Stimulated activated naive CD8-positive, alpha-beta T cell treated with anti-CD3 and anti-CD28 coated beads, Interleukin-15, Interleukin-2, amounts not matched to agents 100 ng/mL and 50 ng/mL, for 24 hours (primary cell): ENCODE measurements at regions not wholly inside any gene's neighbourhood (a gene's known extent, or its start where the extent isn't known, plus 50 kb on each side); places are given as distances from the start of the nearest gene placed in this dataset.

Source experiments
- H3K27ac Mint-ChIP-seq: one replicate; pipeline ENCODE4 v1.8.0; 2021; ENCODE audit warnings: mild to moderate bottlenecking, mixed read lengths
- H3K27me3 Mint-ChIP-seq: one replicate; pipeline ENCODE4 v1.8.0; 2021; ENCODE audit warnings: mixed read lengths
- H3K36me3 Mint-ChIP-seq: one replicate; pipeline ENCODE4 v1.8.0; 2021; ENCODE audit warnings: low read depth, mixed read lengths
- H3K4me1 Mint-ChIP-seq: one replicate; pipeline ENCODE4 v1.8.0; 2021; ENCODE audit warnings: low read depth, mixed read lengths
- H3K4me3 Mint-ChIP-seq: one replicate; pipeline ENCODE4 v1.8.0; 2021; ENCODE audit warnings: mild to moderate bottlenecking, mixed read lengths
- H3K9me3 Mint-ChIP-seq: one replicate; pipeline ENCODE4 v1.8.0; 2021; ENCODE audit warnings: mixed read lengths

DNA sequence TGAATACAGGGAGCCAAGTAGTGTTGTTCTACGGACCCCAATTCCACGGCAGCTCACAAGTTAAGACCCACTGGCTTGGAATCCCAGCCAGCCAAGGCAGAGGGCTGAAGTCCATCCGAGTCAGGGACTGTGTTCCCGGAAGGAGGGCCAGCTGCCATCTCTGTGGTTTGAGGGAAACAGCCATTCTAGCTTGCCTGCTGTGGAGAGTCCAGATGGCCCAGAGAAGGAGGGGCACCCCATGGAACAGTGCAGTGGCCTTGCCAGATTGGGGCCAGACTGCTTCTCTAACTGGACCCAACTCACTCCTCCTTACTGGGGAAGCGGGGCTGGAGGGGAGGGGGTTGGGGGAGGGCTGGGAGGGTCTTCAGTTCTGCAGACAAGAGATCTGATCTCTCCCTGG is 156.4 kb downstream of the FAM181B start:
- no peaks in the 10 kb centered on the region for H3K9me3 Mint-ChIP-seq
- H3K4me3 Mint-ChIP-seq: no peak overlapping the region
- no peaks in the 10 kb centered on the region for H3K36me3 Mint-ChIP-seq
- H3K27me3 Mint-ChIP-seq: peaks cover 7% of the 10 kb centered on the region
- H3K4me1 Mint-ChIP-seq: no peaks in the 10 kb centered on the region
- no peak overlapping the region for H3K27ac Mint-ChIP-seq

DNA sequence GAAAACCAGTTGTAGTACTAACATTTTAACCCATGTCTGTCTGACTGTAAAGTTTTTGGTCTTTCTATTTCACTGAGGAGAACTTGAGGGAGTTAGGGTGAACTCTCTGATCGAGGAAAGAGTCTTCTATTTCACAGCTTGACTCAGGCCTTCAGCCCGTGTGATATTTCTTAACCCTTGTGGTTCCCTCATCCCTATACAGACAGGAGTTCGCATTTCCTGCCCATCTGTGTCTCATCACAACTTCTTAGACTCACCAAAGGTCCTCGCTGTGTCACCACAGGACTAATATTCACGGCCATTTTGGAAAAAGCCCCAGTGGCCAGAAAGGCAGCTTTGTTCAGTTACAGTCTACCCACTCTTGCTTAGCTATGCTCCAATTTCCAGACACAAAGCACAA is 172.8 kb downstream of the FAM181B start:
- H3K4me1 Mint-ChIP-seq: peaks cover 7% of the 10 kb centered on the region
- H3K27ac Mint-ChIP-seq: no peak overlapping the region
- H3K27me3 Mint-ChIP-seq: no peaks in the 10 kb centered on the region
- H3K9me3 Mint-ChIP-seq: peaks cover 4% of the 10 kb centered on the region
- no peaks in the 10 kb centered on the region for H3K36me3 Mint-ChIP-seq
- H3K4me3 Mint-ChIP-seq: no peak overlapping the region

DNA sequence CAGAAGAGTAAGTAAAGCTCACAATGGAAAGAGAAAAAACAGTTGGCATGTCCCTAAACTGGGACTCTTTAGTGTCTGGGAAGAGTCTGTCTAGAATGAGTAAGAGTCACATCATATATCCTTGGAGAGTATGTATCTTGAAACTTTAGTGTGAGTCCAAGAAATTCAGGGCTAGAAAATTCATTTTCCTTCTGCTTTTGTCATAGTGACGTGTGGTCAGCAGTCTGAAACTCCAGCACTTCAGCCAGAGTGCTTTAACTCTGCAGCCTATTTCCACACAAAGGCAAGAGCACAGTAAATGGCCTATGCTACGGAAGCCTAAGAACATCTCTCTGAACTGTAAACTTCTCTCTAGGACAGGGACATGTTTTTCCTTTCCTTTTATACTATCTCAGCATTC is 174.1 kb downstream of the FAM181B start:
- H3K27ac Mint-ChIP-seq: no peak overlapping the region
- H3K36me3 Mint-ChIP-seq: no peaks in the 10 kb centered on the region
- no peaks in the 10 kb centered on the region for H3K27me3 Mint-ChIP-seq
- H3K4me1 Mint-ChIP-seq: peaks cover 7% of the 10 kb centered on the region
- H3K4me3 Mint-ChIP-seq: no peak overlapping the region
- peaks cover 4% of the 10 kb centered on the region for H3K9me3 Mint-ChIP-seq

DNA sequence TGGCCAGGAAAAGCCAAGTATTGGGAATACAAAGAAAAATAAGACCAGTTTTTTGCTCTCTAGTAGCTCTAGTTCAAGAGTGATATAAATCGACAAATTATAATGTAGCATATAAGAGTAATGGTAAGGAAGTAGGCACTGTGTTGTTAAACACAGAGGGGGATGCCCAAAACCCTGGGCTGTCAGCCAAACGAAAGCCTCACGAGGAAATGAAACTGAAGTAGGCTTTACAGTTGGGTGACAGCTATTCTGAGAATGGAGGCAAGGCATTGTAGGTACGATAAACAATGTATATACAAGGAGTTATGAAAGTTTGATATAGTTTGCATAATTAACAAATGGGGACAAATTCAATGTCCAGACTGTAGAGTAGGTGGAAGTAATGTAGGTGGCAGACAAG is 176.4 kb downstream of the FAM181B start:
- H3K9me3 Mint-ChIP-seq: peaks cover 4% of the 10 kb centered on the region
- no peaks in the 10 kb centered on the region for H3K36me3 Mint-ChIP-seq
- H3K4me1 Mint-ChIP-seq: peaks cover 7% of the 10 kb centered on the region
- no peak overlapping the region for H3K4me3 Mint-ChIP-seq
- no peak overlapping the region for H3K27ac Mint-ChIP-seq
- no peaks in the 10 kb centered on the region for H3K27me3 Mint-ChIP-seq

DNA sequence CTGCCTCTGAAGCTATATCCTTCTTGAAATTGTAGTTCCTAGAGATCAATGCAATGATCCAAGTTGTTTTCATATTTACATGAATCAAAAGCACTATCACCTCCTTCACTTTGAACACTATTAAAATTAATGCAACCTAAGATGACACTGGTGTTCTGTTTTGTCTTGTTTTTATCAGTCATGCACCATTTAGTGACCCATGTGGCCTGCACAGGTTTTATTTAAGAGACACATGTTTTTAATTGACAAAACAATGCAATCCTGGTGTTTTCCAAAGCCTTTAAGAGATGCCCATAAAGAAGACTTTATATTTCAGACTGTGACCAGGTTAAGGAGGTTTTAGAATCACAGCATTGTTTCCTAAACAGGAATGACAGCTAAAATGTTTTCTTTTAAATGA is 177.5 kb downstream of the FAM181B start:
- Mint-ChIP-seq H3K27ac (no peak overlapping the region), H3K4me1 (peaks cover 7% of the 10 kb centered on the region), H3K27me3 (no peaks in the 10 kb centered on the region), H3K4me3 (no peak overlapping the region), H3K36me3 (no peaks in the 10 kb centered on the region), H3K9me3 (peaks cover under 1% of the 10 kb centered on the region)

DNA sequence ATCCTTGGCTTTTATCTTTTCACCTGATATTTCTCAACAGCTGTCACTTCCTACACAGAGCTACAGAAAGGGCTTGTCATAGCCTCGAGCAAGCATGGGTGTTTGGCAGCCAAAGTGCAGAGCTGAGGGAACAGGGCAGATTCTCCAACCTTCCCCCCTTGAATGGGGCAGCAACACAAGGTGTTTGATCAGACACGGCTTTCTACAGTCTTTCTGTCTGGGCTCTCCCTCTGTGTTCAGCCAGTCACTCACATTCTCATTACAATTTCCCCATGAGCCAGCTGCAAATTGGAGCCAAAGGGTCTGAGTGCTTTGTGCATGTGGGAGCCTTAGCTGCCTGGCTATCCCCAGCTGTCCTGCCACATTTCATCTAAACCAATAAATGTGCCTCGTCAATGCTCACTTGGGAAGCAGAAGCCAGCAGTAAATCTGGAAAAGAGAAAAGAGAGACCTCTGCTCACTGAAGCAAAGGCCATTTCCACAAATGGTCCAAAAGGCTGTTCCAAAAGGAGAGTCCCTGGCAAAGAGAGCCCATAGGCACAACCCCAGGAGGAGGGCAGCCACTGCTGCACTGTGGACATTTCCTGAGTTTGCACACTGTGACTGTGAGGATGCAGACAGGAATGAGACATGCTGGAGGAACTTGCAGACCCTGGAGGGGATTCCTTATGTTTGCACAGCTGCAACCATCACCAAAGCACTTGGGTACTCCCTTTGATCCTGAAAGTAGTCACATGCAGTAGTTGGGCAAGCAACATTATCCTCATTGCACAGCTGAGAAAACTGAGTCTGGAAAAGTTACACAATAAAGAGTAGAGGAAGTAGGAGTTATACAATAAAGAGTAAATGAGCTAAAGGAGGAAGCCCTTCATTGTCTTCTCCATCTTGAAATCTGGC is 186.8 kb downstream of the FAM181B start:
- H3K4me3 Mint-ChIP-seq: no peak overlapping the region

DNA sequence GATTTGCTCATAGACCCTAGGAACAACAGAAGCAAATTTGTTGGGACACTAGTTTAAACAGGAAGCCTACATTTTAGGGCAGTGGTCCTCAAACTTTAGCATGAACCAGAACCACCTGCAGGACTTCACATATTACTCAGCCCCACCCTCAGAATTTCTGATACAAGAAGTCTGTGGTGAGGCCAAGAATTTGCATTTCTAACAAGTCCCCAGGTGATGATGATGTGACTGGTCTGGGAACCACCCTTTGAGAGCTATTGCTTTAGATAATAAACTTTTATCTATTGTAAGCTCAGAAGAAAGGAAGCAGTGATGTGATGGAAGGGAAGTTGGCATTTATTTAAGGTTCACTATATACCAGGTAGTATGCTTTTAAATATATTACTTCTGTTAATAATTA is 194.0 kb downstream of the FAM181B start:
- Mint-ChIP-seq H3K4me1 (no peaks in the 10 kb centered on the region), H3K27ac (no peak overlapping the region), H3K4me3 (no peak overlapping the region), H3K9me3 (no peaks in the 10 kb centered on the region), H3K36me3 (no peaks in the 10 kb centered on the region), H3K27me3 (peaks cover 4% of the 10 kb centered on the region)

More for the DNA sequence above, 186.8 kb downstream of the FAM181B start:
- Mint-ChIP-seq H3K27ac (no peak overlapping the region), H3K27me3 (no peaks in the 10 kb centered on the region), H3K9me3 (peaks cover 5% of the 10 kb centered on the region), H3K36me3 (no peaks in the 10 kb centered on the region), H3K4me1 (no peaks in the 10 kb centered on the region)

DNA sequence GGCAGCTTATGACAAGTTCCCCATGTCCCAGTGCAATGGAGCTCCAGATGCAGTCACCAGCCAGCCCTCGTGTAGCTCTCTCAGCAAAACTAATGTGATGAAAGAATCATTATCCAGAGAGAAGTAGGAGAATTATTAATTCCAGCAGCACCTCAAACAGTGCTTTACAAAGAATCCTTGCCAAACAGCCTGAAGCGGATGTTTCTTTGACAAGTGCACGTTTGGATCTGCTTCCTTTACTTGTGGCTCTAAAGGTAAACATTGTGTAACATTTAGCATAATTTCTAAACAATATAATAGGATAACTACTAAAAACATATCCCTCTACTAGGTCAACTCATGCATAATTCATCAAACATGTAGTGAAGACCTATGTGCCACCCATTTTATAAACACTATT is 197.0 kb downstream of the FAM181B start:
- peaks cover 4% of the 10 kb centered on the region for H3K27me3 Mint-ChIP-seq
- no peaks in the 10 kb centered on the region for H3K9me3 Mint-ChIP-seq
- H3K36me3 Mint-ChIP-seq: no peaks in the 10 kb centered on the region
- H3K4me1 Mint-ChIP-seq: no peaks in the 10 kb centered on the region
- H3K27ac Mint-ChIP-seq: no peak overlapping the region
- no peak overlapping the region for H3K4me3 Mint-ChIP-seq

DNA sequence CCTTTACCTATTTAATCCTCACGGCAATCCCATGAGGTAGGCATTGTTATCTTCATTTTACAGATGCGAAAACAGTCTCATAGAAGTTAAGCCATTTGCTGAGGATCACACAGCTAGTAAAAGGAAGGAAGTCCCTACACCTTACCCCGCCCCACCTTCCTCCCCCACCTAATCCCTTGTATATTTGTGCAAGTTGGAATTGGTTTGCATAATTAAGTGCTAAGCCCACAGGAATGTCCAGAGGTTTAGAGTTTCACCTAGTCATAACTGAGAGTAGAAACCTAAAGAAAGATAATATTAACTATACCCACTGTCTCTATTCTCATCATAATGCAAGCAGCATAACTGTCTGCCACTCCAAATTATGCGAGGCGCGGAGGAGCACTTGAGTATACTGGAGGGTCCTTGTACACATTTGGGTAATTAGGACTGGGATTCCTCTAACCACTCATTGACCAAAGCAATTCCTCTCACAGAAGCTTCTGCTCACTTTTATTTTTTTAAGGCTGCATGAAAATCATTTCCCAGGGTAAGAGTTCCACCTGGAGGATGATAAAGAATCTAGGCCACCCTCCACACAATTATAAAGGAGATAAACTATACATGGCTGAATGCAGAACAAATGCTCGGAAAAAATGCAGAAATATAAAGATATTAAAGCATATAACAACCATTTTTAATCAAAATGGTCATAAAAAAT is 199.9 kb downstream of the FAM181B start:
- Mint-ChIP-seq H3K9me3 (no peaks in the 10 kb centered on the region), H3K36me3 (no peaks in the 10 kb centered on the region), H3K27ac (no peak overlapping the region), H3K4me3 (no peak overlapping the region), H3K4me1 (no peaks in the 10 kb centered on the region), H3K27me3 (peaks cover 4% of the 10 kb centered on the region)

DNA sequence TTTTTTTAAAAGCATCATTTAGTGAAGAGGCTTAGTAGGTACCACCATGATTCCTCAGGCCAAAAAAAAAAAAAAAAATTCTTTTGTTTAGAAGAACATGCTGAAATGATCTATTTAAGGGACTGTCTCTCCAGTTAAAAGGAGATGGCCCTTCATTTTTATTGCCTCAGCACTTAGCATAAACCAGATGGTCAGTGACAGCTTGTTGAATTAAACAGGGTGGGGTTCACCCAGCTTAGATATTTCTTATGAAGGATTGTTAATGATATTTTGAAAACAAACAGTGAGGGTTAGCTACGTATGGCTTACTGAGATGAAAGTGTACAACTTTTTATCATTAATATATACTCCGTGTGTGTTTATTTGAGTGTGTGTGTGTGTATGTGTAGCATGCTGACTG is 203.7 kb downstream of the FAM181B start:
- Mint-ChIP-seq H3K4me3 (no peak overlapping the region), H3K27me3 (peaks cover 3% of the 10 kb centered on the region), H3K4me1 (no peaks in the 10 kb centered on the region), H3K9me3 (no peaks in the 10 kb centered on the region), H3K27ac (no peak overlapping the region), H3K36me3 (no peaks in the 10 kb centered on the region)

DNA sequence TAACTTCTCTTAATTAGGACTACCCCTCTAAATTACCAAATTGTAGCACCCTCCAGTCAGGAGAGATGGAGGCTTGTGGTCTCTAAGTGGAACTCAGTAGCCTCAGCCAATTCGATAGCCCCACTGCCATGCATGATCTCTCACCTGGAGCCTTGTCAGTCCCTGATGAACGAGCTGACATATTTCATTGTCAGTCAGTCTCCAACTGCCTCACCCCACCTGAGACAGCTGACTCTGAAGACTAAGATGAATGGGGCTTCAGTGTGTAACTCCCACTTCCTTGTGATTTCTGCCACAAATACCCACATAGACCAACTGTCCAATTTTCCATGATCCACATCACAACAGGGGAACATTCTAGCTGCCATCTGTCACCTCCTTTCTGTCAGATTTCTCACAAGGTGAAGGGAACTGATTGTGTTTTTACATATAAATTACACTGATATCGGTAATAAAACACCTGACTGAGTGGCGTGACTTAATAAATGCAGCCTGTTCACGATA is 206.5 kb downstream of the FAM181B start:
- H3K4me3 Mint-ChIP-seq: no peak overlapping the region
- no peaks in the 10 kb centered on the region for H3K36me3 Mint-ChIP-seq
- H3K27ac Mint-ChIP-seq: no peak overlapping the region
- H3K9me3 Mint-ChIP-seq: no peaks in the 10 kb centered on the region
- H3K27me3 Mint-ChIP-seq: peaks cover 3% of the 10 kb centered on the region
- H3K4me1 Mint-ChIP-seq: no peaks in the 10 kb centered on the region

DNA sequence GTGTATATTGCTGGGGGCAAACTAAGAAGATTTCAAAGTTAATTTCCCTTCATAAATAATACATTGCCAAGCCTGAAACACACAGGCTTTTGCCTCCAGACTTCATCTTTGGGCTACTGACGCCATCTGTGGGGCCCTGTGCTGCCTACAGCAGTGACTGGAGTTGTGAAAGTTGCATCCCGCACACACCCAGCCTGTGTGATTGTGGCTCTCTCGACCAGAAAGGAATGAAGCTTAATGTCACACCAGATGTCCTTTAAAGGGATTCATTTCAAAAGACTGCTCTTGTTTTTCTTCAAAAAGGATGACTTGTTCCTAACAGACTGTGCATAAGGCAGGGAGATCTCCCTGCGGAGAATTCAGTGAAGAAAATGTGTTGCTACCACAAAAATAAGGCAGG is 210.5 kb downstream of the FAM181B start:
- no peak overlapping the region for H3K27ac Mint-ChIP-seq
- no peak overlapping the region for H3K4me3 Mint-ChIP-seq
- H3K4me1 Mint-ChIP-seq: no peaks in the 10 kb centered on the region
- H3K9me3 Mint-ChIP-seq: no peaks in the 10 kb centered on the region
- no peaks in the 10 kb centered on the region for H3K27me3 Mint-ChIP-seq
- no peaks in the 10 kb centered on the region for H3K36me3 Mint-ChIP-seq

DNA sequence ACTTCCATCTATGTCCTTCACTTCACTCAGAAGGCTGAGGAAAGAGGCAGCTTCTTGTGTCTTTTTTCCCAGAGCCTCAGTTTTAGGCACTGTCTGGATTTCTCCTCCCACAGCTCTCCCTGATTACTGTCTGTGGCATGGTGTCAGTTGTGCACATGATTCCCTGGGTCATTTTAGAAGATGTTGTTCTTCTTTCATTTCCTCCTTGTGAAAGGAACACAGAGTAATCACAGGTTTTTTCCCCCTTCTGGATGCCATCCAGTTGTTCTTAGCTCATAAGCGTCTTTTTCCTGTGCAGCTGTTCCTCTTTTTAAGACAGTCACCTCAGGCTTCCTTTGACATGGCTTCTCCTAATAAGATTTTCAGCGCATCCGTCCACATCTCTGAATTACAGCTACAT is 212.2 kb downstream of the FAM181B start:
- H3K4me1 Mint-ChIP-seq: no peaks in the 10 kb centered on the region
- H3K27me3 Mint-ChIP-seq: no peaks in the 10 kb centered on the region
- H3K36me3 Mint-ChIP-seq: no peaks in the 10 kb centered on the region
- no peak overlapping the region for H3K27ac Mint-ChIP-seq
- no peak overlapping the region for H3K4me3 Mint-ChIP-seq
- H3K9me3 Mint-ChIP-seq: no peaks in the 10 kb centered on the region

DNA sequence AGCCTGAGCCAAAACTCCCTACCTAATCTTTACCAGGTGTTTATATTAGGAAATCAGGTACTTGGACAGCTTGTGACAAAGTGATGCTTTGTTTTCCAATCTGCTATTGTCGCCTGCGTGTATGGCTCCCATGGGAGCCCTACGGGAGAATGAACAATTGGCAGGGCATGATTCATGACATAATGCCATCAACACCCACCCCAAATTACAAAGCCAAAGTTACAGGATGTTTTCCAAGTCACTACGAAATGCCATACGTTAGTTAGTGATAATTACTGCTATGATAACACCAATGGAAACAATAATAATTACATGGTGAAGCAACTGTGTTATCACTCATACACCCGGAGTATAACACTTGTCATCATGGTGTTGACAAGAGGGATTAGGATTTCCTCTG is 226.4 kb downstream of the FAM181B start:
- Mint-ChIP-seq H3K36me3 (no peaks in the 10 kb centered on the region), H3K9me3 (no peaks in the 10 kb centered on the region), H3K4me3 (no peak overlapping the region), H3K27ac (no peak overlapping the region), H3K27me3 (no peaks in the 10 kb centered on the region), H3K4me1 (no peaks in the 10 kb centered on the region)

DNA sequence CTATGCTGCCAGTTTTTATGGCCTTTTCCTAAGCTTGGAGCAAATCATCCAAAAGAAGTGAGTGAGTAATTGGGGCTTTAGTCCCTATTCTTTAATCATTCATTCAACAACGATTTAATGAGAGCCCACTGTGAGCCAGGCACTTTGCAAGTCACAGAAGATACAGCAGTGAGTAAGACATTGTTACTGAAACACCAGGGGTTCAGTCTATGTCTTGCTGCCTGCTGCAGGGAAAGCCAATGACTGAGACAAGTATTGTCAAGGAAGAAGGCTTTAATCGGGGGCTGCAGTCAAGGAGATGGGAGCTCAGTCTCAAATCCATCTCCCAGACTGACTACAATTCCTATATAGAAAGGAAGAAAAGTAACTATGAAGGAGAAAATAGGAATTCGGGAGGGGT is 228.3 kb downstream of the FAM181B start:
- Mint-ChIP-seq H3K4me3 (no peak overlapping the region), H3K27ac (no peak overlapping the region), H3K9me3 (no peaks in the 10 kb centered on the region), H3K27me3 (no peaks in the 10 kb centered on the region), H3K36me3 (no peaks in the 10 kb centered on the region), H3K4me1 (no peaks in the 10 kb centered on the region)
